GM21381 (cell line): ENCODE measurements at regions not wholly inside any gene's neighbourhood (a gene's known extent, or its start where the extent isn't known, plus 50 kb on each side); places are given as distances from the start of the nearest gene placed in this dataset.
"Not testable (repeated sequence)": the region's sequence is repeated elsewhere in the genome, so short reads cannot be mapped to it uniquely, and the experiment has no call there.

Source experiments
- ATAC-seq: cut with Tn5 transposase; IDR thresholded peaks from one replicate; pipeline ENCODE4 v1.9.1; 2021; ENCODE audit warnings: mild to moderate bottlenecking, moderate library complexity; ENCODE audit not compliant: unreplicated experiment

GRCh38 chr17:31684901-31685300, 174.1 kb downstream of the COPRS start:
- no peak for ATAC-seq

GRCh38 chr17:31680126-31680525, 178.9 kb downstream of the COPRS start:
- ATAC-seq: no peak

- no peak for ATAC-seq
Measured at GRCh38 chr17:31679667-31680066, 179.4 kb downstream of the COPRS start.

- no peak for ATAC-seq
Measured at GRCh38 chr17:31678431-31678830, 180.6 kb downstream of the COPRS start.

- no peak for ATAC-seq
Measured at GRCh38 chr17:31677681-31678080, 181.4 kb downstream of the COPRS start.

- no peak for ATAC-seq
Measured at GRCh38 chr17:31677036-31677435, 182.0 kb downstream of the COPRS start.

GRCh38 chr17:31675392-31675791, 183.7 kb downstream of the COPRS start:
- ATAC-seq: not testable (repeated sequence)

GRCh38 chr17:31674717-31675349, 184.2 kb downstream of the COPRS start:
- ATAC-seq: no peak

GRCh38 chr17:31674305-31674704, 184.7 kb downstream of the COPRS start:
- ATAC-seq: no peak

- no peak for ATAC-seq
Measured at GRCh38 chr17:31673076-31673475, 186.0 kb downstream of the COPRS start.

- ATAC-seq: no peak
Measured at GRCh38 chr17:31672161-31672819, 186.8 kb downstream of the COPRS start.

- no peak for ATAC-seq
Measured at GRCh38 chr17:31663576-31663975, 195.5 kb downstream of the COPRS start.

GRCh38 chr17:31660684-31661083, 198.4 kb downstream of the COPRS start:
- ATAC-seq: no peak

- no peak for ATAC-seq
Measured at GRCh38 chr17:31657876-31658275, 201.2 kb downstream of the COPRS start.

- ATAC-seq: no peak
Measured at GRCh38 chr17:31654936-31655335, 204.1 kb downstream of the COPRS start.

GRCh38 chr17:31653691-31654090, 205.4 kb downstream of the COPRS start:
- no peak for ATAC-seq

- no peak for ATAC-seq
Measured at GRCh38 chr17:31650756-31651520, 208.1 kb downstream of the COPRS start.

- no peak for ATAC-seq
Measured at GRCh38 chr17:31649302-31649701, 209.7 kb downstream of the COPRS start.

- ATAC-seq: no peak
Measured at GRCh38 chr17:31647661-31648060, 211.4 kb downstream of the COPRS start.

GRCh38 chr17:31646642-31647041, 212.4 kb downstream of the COPRS start:
- ATAC-seq: no peak

- no peak for ATAC-seq
Measured at GRCh38 chr17:31645351-31645750, 213.7 kb downstream of the COPRS start.

- no peak for ATAC-seq
Measured at GRCh38 chr17:31631766-31632165, 227.3 kb downstream of the COPRS start.
